ENCODE measurements at regions not wholly inside any gene's neighbourhood (a gene's known extent, or its start where the extent isn't known, plus 50 kb on each side); places are given as distances from the start of the nearest gene placed in this dataset.

DNA sequence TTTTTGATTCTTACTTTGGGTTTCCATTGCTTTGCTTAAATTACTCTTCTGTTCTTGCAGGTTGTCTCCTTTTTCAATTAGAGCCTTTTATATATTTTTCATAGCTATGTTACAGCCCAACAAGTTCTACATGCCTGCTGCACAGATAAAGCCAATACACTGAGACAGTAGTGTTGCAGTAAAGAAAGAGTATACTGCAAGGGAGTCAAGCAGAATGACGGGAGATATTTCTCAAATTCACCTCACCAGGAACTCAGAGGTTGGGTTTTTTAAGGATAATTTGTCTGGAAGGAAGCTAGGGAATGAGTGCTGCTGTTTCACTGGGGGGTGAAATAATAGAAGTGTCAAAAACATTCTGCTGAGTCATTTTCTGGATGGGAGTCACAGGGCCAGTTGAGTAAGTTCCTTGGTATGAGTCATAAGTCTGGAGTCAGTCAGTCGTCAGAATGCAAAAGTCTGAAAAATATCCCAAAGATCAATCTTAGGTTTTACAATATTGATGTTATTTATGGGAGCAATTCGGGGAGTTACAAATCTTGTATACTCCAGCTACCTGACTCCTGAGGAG, 193.0 kb upstream of the RGPD4 start:
- Mint-ChIP-seq H3K27me3 (ENCODE audit: insufficient read depth, unreplicated experiment) (no peaks in the 10 kb centered on the region), H3K36me3 (ENCODE audit: insufficient read depth, unreplicated experiment) (no peaks in the 10 kb centered on the region), H3K27ac (ENCODE audit: unreplicated experiment) (no peak overlapping the region), H3K4me3 (ENCODE audit: unreplicated experiment) (no peak overlapping the region), H3K9me3 (ENCODE audit: unreplicated experiment) (peaks cover 32% of the 10 kb centered on the region), H3K4me1 (ENCODE audit: low read depth, unreplicated experiment) (no peaks in the 10 kb centered on the region)
- no peaks in the 10 kb centered on the region for H3K4me1 ChIP-seq
- intact Hi-C loops (cut with micrococcal nuclease; ENCODE audit: unreplicated experiment): no loop called here
- DNase-seq: no peak
- CTCF ChIA-PET: no interaction called here
- TF ChIP-seq, protein P1, sequence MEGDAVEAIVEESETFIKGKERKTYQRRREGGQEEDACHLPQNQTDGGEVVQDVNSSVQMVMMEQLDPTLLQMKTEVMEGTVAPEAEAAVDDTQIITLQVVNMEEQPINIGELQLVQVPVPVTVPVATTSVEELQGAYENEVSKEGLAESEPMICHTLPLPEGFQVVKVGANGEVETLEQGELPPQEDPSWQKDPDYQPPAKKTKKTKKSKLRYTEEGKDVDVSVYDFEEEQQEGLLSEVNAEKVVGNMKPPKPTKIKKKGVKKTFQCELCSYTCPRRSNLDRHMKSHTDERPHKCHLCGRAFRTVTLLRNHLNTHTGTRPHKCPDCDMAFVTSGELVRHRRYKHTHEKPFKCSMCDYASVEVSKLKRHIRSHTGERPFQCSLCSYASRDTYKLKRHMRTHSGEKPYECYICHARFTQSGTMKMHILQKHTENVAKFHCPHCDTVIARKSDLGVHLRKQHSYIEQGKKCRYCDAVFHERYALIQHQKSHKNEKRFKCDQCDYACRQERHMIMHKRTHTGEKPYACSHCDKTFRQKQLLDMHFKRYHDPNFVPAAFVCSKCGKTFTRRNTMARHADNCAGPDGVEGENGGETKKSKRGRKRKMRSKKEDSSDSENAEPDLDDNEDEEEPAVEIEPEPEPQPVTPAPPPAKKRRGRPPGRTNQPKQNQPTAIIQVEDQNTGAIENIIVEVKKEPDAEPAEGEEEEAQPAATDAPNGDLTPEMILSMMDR (IDR thresholded peaks at IDR 0.05; ENCODE audit: insufficient read depth in 1 of 2, low read depth in 1 of 2, low read length in 1 of 2, severe bottlenecking in 1 of 2, unreplicated experiment in 1 of 2): no peak
- no peaks in the 10 kb centered on the region for H3K27me3 ChIP-seq (replicated peaks; ENCODE audit: control insufficient read depth, insufficient read depth, low read length)
- no peak overlapping the region for H3K4me3 ChIP-seq (ENCODE audit: low read depth, low read length)
- peaks cover 13% of the 10 kb centered on the region for H3K9me3 ChIP-seq
- POLR2A ChIA-PET: no interaction called here
- no peaks in the 10 kb centered on the region for H3K36me3 ChIP-seq (ENCODE audit: control insufficient read depth, insufficient read depth, low read length)
- BruUV-seq (replicated peaks): no TSS peak

DNA sequence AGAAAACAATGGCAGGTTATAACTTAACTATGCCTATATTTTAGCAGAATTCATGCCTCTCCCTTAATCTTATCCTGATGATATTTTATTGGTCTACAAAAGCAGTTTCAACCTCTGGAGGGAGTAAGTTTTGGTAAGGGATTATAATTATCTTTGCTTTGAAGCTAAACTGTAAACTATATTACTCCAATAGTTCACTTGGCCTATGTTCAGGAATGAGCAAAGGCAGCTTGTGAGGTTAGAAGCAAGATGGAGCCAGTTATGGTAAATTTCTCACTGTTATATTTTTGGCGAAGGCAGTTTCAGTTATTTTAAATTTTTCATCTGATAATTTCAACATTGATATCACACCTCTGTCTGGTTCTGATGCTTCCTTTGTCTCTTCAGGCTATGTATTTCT, 192.5 kb upstream of the RGPD4 start:
- no peak overlapping the region for H3K27ac Mint-ChIP-seq (ENCODE audit: unreplicated experiment)
- no peaks in the 10 kb centered on the region for H3K27me3 Mint-ChIP-seq (ENCODE audit: insufficient read depth, unreplicated experiment)
- H3K4me3 Mint-ChIP-seq (ENCODE audit: unreplicated experiment): no peak overlapping the region
- no peak for DNase-seq
- CTCF ChIA-PET: no interaction called here
- H3K9me3 Mint-ChIP-seq (ENCODE audit: unreplicated experiment): peaks cover 31% of the 10 kb centered on the region
- Histone ChIP-seq H3K27me3 (replicated peaks; ENCODE audit: control insufficient read depth, insufficient read depth, low read length) (no peaks in the 10 kb centered on the region), H3K4me1 (no peaks in the 10 kb centered on the region), H3K36me3 (ENCODE audit: control insufficient read depth, insufficient read depth, low read length) (no peaks in the 10 kb centered on the region), H3K9me3 (peaks cover 13% of the 10 kb centered on the region), H3K4me3 (ENCODE audit: low read depth, low read length) (no peak overlapping the region)
- BruUV-seq (replicated peaks): no TSS peak
- TF ChIP-seq, protein P1 (IDR thresholded peaks at IDR 0.05; ENCODE audit: insufficient read depth in 1 of 2, low read depth in 1 of 2, low read length in 1 of 2, severe bottlenecking in 1 of 2, unreplicated experiment in 1 of 2): no peak
- H3K4me1 Mint-ChIP-seq (ENCODE audit: low read depth, unreplicated experiment): no peaks in the 10 kb centered on the region
- intact Hi-C loops (cut with micrococcal nuclease; ENCODE audit: unreplicated experiment): no loop called here
- H3K36me3 Mint-ChIP-seq (ENCODE audit: insufficient read depth, unreplicated experiment): no peaks in the 10 kb centered on the region
- POLR2A ChIA-PET: no interaction called here

DNA sequence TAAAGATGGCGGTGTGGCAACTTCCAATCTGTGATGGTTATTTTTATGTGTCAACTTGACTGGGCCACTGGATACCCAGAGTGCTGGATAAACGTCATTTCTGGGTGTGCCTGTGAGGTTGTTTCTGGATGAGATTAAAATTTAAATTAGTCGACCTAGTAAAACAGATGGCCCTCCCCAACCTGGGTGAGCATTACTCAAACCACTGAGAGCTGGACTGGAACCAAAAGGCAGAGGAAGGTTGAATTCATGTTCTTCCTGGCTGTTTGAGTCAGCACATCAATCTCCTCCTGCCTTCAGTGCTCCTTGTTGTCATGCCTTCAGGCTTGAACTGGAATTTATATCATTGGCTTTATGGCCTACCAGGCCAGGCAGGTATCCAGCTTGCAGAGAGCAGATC, 190.8 kb upstream of the RGPD4 start:
- CTCF ChIA-PET: no interaction called here
- peaks cover 21% of the 10 kb centered on the region for H3K9me3 Mint-ChIP-seq (ENCODE audit: unreplicated experiment)
- H3K27ac Mint-ChIP-seq (ENCODE audit: unreplicated experiment): no peak overlapping the region

More for the DNA sequence above, 190.8 kb upstream of the RGPD4 start:
- no peaks in the 10 kb centered on the region for H3K4me1 Mint-ChIP-seq (ENCODE audit: low read depth, unreplicated experiment)
- no peak for DNase-seq
- TF ChIP-seq, protein P1 (IDR thresholded peaks at IDR 0.05; ENCODE audit: insufficient read depth in 1 of 2, low read depth in 1 of 2, low read length in 1 of 2, severe bottlenecking in 1 of 2, unreplicated experiment in 1 of 2): no peak
- H3K27me3 ChIP-seq (replicated peaks; ENCODE audit: control insufficient read depth, insufficient read depth, low read length): no peaks in the 10 kb centered on the region
- no peaks in the 10 kb centered on the region for H3K36me3 Mint-ChIP-seq (ENCODE audit: insufficient read depth, unreplicated experiment)
- no peak overlapping the region for H3K4me3 Mint-ChIP-seq (ENCODE audit: unreplicated experiment)
- H3K36me3 ChIP-seq (ENCODE audit: control insufficient read depth, insufficient read depth, low read length): no peaks in the 10 kb centered on the region
- H3K4me1 ChIP-seq: no peaks in the 10 kb centered on the region
- no TSS peak for BruUV-seq (replicated peaks)
- POLR2A ChIA-PET: no interaction called here
- H3K4me3 ChIP-seq (ENCODE audit: low read depth, low read length): no peak overlapping the region
- intact Hi-C loops (cut with micrococcal nuclease; ENCODE audit: unreplicated experiment): no loop called here
- no peaks in the 10 kb centered on the region for H3K27me3 Mint-ChIP-seq (ENCODE audit: insufficient read depth, unreplicated experiment)
- H3K9me3 ChIP-seq: peaks cover 13% of the 10 kb centered on the region
